Fibroblast of lung (primary cell): ENCODE measurements at regions not wholly inside any gene's neighbourhood (a gene's known extent, or its start where the extent isn't known, plus 50 kb on each side); places are given as distances from the start of the nearest gene placed in this dataset.

Source experiments
- DNase-seq, 2 donors: peaks; one replicate each; pipeline versions ENCODE4 v3.0.0 to v3.0.0-alpha.2; 2010; ENCODE audit warnings: low read depth in 2 of 2
- H2AFZ ChIP-seq: 2 replicates; pipeline ENCODE4 v1.5.1; 2012; ENCODE audit warnings: low read length, control low read depth, inconsistent platforms
- H3K27ac ChIP-seq: 2 replicates; pipeline ENCODE4 v1.5.1; 2011; ENCODE audit warnings: low read length, control low read depth; ENCODE audit not compliant: insufficient read depth
- H3K27me3 ChIP-seq: 2 replicates; pipeline ENCODE4 v1.5.1; 2011; ENCODE audit warnings: mild to moderate bottlenecking, low read length; ENCODE audit not compliant: control insufficient read depth, insufficient read depth
- H3K36me3 ChIP-seq: 2 replicates; pipeline ENCODE4 v1.5.1; 2011; ENCODE audit warnings: low read length; ENCODE audit not compliant: control insufficient read depth, insufficient read depth
- H3K4me1 ChIP-seq: 2 replicates; pipeline ENCODE4 v1.5.1; 2011; ENCODE audit warnings: low read length; ENCODE audit not compliant: control insufficient read depth, insufficient read depth; ENCODE audit errors: extremely low read depth
- H3K4me2 ChIP-seq: 2 replicates; pipeline ENCODE4 v1.5.1; 2011; ENCODE audit warnings: low read length, control low read depth; ENCODE audit not compliant: insufficient read depth; ENCODE audit errors: extremely low read depth
- H3K4me3 ChIP-seq, 4 experiments: fragments of 200-600 bp in 1 of 4; sonication (generic) in 1 of 4; replicated peaks in 1 of 4; 2 replicates each; pipeline ENCODE4 v1.5.1; 2011 to 2016; ENCODE audit warnings: low read length in 4 of 4, low read depth in 3 of 4, mild to moderate bottlenecking in 3 of 4, control low read depth in 2 of 4, inconsistent platforms in 1 of 4, mixed read lengths in 1 of 4; ENCODE audit not compliant: insufficient read depth in 1 of 4; ENCODE audit errors: control extremely low read depth in 1 of 4
- H3K79me2 ChIP-seq: 2 replicates; pipeline ENCODE4 v1.5.1; 2012; ENCODE audit warnings: mild to moderate bottlenecking, low read length, inconsistent platforms; ENCODE audit not compliant: control insufficient read depth, insufficient read depth
- H3K9ac ChIP-seq: 2 replicates; pipeline ENCODE4 v1.5.1; 2011; ENCODE audit warnings: mild to moderate bottlenecking, low read length, control low read depth; ENCODE audit not compliant: insufficient read depth
- H3K9me3 ChIP-seq: 2 replicates; pipeline ENCODE4 v1.5.1; 2012; ENCODE audit warnings: low read depth, low read length; ENCODE audit not compliant: control insufficient read depth, insufficient read depth
- H4K20me1 ChIP-seq: 2 replicates; pipeline ENCODE4 v1.5.1; 2011; ENCODE audit warnings: low read length; ENCODE audit not compliant: control insufficient read depth, insufficient read depth; ENCODE audit errors: extremely low read depth
- EZH2 ChIP-seq: IDR thresholded peaks from 2 replicates; pipeline ENCODE4 v1.5.1; 2012; ENCODE audit warnings: low read length, control low read depth, mild to moderate bottlenecking; ENCODE audit errors: missing control alignments
- TF ChIP-seq, protein P1 (sequence below), 2 donors: IDR thresholded peaks in 1 of 2; conservative IDR thresholded peaks in 1 of 2; 1 replicate in 1 of 2; 2 replicates in 1 of 2; pipeline ENCODE4 v1.5.1; 2011 to 2012; ENCODE audit warnings: low read length in 2 of 2, control low read depth in 1 of 2, inconsistent platforms in 1 of 2, low read depth in 1 of 2, mild to moderate bottlenecking in 1 of 2

DNA sequence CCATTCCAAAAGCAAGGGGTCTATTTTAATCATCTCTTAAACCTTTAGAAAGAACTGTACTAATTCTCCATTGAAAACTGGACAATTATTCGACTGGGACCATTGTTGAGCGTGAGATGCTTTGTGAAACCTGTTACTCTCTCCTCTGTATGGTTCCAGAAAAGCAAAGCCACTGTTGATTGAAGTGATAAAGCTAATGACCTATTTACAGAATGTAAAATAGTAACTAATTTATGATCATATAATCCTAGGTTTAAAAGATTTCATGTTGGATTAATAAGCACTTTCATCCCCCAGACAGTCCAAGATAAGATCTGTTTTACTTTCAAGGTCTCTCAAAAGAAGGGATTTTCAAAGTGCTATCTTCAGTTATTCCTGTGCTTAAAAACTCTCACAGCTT is 614.5 kb downstream of the TMA16 start:
- Histone ChIP-seq H3K27ac (no peak overlapping the region), H3K36me3 (no peaks in the 10 kb centered on the region), H2AFZ (no peak overlapping the region), H3K79me2 (no peaks in the 10 kb centered on the region), H3K27me3 (no peaks in the 10 kb centered on the region), H3K4me2 (no peak overlapping the region), H3K9me3 (no peaks in the 10 kb centered on the region), H3K4me3 (no peak overlapping the region), H3K9ac (no peak overlapping the region), H3K4me1 (no peaks in the 10 kb centered on the region), H4K20me1 (no peaks in the 10 kb centered on the region)
- DNase-seq: peak in 1 of 2 donors; percentile 6
- TF ChIP-seq EZH2: no peak
- TF ChIP-seq, protein P1, sequence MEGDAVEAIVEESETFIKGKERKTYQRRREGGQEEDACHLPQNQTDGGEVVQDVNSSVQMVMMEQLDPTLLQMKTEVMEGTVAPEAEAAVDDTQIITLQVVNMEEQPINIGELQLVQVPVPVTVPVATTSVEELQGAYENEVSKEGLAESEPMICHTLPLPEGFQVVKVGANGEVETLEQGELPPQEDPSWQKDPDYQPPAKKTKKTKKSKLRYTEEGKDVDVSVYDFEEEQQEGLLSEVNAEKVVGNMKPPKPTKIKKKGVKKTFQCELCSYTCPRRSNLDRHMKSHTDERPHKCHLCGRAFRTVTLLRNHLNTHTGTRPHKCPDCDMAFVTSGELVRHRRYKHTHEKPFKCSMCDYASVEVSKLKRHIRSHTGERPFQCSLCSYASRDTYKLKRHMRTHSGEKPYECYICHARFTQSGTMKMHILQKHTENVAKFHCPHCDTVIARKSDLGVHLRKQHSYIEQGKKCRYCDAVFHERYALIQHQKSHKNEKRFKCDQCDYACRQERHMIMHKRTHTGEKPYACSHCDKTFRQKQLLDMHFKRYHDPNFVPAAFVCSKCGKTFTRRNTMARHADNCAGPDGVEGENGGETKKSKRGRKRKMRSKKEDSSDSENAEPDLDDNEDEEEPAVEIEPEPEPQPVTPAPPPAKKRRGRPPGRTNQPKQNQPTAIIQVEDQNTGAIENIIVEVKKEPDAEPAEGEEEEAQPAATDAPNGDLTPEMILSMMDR (conservative IDR thresholded peaks at IDR 0.05 in 1 of 2, IDR thresholded peaks at IDR 0.05 in 1 of 2; ENCODE audit: low read depth in 1 of 2, low read length in 2 of 2): no peak

DNA sequence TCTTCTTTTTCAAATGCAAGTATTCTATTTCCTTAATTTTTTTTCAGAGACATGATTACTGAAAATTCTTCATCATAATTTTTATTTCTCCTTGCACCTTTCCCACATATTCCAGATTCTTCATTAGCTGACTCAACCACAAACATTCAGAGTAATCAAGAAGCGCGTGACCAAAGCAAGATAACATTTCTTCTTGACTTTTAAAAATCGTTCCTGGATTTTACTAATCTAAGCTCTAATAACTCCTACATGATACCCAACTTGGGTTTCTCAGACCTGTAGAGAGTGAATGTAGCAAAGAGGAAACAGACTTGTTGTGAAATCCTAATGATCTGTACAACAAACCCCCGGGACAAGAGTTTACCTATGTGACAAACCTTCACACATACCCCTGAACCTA is 615.0 kb downstream of the TMA16 start:
- TF ChIP-seq, protein P1 (conservative IDR thresholded peaks at IDR 0.05 in 1 of 2, IDR thresholded peaks at IDR 0.05 in 1 of 2; ENCODE audit: low read depth in 1 of 2, low read length in 2 of 2): no peak
- no peak for TF ChIP-seq EZH2
- peak in 1 of 2 donors; percentile 72 for DNase-seq
- H2AFZ ChIP-seq: no peak overlapping the region
- no peak overlapping the region for H3K4me2 ChIP-seq
- H3K9ac ChIP-seq: no peak overlapping the region
- H3K9me3 ChIP-seq: no peaks in the 10 kb centered on the region
- no peaks in the 10 kb centered on the region for H3K27me3 ChIP-seq
- no peaks in the 10 kb centered on the region for H3K79me2 ChIP-seq
- H4K20me1 ChIP-seq: no peaks in the 10 kb centered on the region
- H3K36me3 ChIP-seq: no peaks in the 10 kb centered on the region
- H3K27ac ChIP-seq: no peak overlapping the region
- H3K4me1 ChIP-seq: no peaks in the 10 kb centered on the region
- H3K4me3 ChIP-seq: no peak overlapping the region

DNA sequence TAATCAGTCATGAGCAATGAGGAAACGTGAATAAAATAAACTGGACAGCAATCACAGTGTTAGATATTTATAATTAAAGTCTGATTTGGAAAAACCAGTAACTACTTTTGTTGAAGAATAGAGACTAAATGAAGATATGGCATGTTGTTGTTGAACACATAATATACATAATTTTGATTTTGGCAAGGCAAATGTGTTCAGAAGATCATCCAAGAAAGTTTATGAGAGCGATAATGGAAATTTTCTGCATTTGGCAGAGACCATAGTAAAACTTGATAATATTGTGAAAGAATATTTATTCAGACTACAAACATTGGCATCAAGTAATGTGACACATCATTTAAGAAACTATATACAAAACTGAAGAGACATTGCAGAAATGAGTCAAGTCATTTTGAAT is 620.7 kb downstream of the TMA16 start:
- H3K4me1 ChIP-seq: no peaks in the 10 kb centered on the region
- no peak overlapping the region for H3K4me2 ChIP-seq
- H3K79me2 ChIP-seq: no peaks in the 10 kb centered on the region
- TF ChIP-seq, protein P1 (conservative IDR thresholded peaks at IDR 0.05 in 1 of 2, IDR thresholded peaks at IDR 0.05 in 1 of 2; ENCODE audit: low read depth in 1 of 2, low read length in 2 of 2): no peak
- no peak for TF ChIP-seq EZH2
- no peak overlapping the region for H3K27ac ChIP-seq
- no peak overlapping the region for H3K9ac ChIP-seq
- H3K27me3 ChIP-seq: no peaks in the 10 kb centered on the region
- H3K36me3 ChIP-seq: no peaks in the 10 kb centered on the region
- DNase-seq: no peak
- no peak overlapping the region for H3K4me3 ChIP-seq
- no peak overlapping the region for H2AFZ ChIP-seq
- no peaks in the 10 kb centered on the region for H4K20me1 ChIP-seq
- no peaks in the 10 kb centered on the region for H3K9me3 ChIP-seq
